Endothelial cell (in vitro differentiated cells): ENCODE measurements at regions not wholly inside any gene's neighbourhood (a gene's known extent, or its start where the extent isn't known, plus 50 kb on each side); places are given as distances from the start of the nearest gene placed in this dataset.

ENCODE experiments used
- DNase-seq: peaks from one replicate; pipeline ENCODE4 v3.0.0; 2021; ENCODE audit warnings: low spot score
- H3K27ac Mint-ChIP-seq: one replicate; pipeline ENCODE4 v1.8.0; 2021; ENCODE audit warnings: mixed read lengths, inconsistent platforms; ENCODE audit not compliant: unreplicated experiment
- H3K27me3 Mint-ChIP-seq: one replicate; pipeline ENCODE4 v1.8.0; 2021; ENCODE audit warnings: mild to moderate bottlenecking, moderate library complexity, mixed read lengths, inconsistent platforms; ENCODE audit not compliant: unreplicated experiment
- H3K36me3 Mint-ChIP-seq: one replicate; pipeline ENCODE4 v1.8.0; 2021; ENCODE audit warnings: mild to moderate bottlenecking, low read depth, mixed read lengths, inconsistent platforms; ENCODE audit not compliant: unreplicated experiment
- H3K4me1 Mint-ChIP-seq: one replicate; pipeline ENCODE4 v1.8.0; 2021; ENCODE audit warnings: mild to moderate bottlenecking, mixed read lengths, inconsistent platforms; ENCODE audit not compliant: unreplicated experiment
- H3K4me3 Mint-ChIP-seq: one replicate; pipeline ENCODE4 v1.8.0; 2021; ENCODE audit warnings: mild to moderate bottlenecking, mixed read lengths, inconsistent platforms; ENCODE audit not compliant: unreplicated experiment
- H3K9me3 Mint-ChIP-seq: one replicate; pipeline ENCODE4 v1.8.0; 2021; ENCODE audit warnings: mixed read lengths, inconsistent platforms; ENCODE audit not compliant: unreplicated experiment
- TF ChIP-seq, protein P1 (sequence below): fragments of 200-600 bp; sonication (generic); IDR thresholded peaks from one replicate; pipeline ENCODE4 v1.5.0; 2021; ENCODE audit warnings: antibody characterized with exemption; ENCODE audit not compliant: unreplicated experiment

GRCh38 chr21:20720623-20721022, 277.6 kb upstream of the NCAM2 start:
- Mint-ChIP-seq H3K4me3 (no peak overlapping the region), H3K27me3 (no peaks in the 10 kb centered on the region), H3K4me1 (no peaks in the 10 kb centered on the region), H3K9me3 (no peaks in the 10 kb centered on the region), H3K36me3 (no peaks in the 10 kb centered on the region), H3K27ac (no peak overlapping the region)
- TF ChIP-seq, protein P1, sequence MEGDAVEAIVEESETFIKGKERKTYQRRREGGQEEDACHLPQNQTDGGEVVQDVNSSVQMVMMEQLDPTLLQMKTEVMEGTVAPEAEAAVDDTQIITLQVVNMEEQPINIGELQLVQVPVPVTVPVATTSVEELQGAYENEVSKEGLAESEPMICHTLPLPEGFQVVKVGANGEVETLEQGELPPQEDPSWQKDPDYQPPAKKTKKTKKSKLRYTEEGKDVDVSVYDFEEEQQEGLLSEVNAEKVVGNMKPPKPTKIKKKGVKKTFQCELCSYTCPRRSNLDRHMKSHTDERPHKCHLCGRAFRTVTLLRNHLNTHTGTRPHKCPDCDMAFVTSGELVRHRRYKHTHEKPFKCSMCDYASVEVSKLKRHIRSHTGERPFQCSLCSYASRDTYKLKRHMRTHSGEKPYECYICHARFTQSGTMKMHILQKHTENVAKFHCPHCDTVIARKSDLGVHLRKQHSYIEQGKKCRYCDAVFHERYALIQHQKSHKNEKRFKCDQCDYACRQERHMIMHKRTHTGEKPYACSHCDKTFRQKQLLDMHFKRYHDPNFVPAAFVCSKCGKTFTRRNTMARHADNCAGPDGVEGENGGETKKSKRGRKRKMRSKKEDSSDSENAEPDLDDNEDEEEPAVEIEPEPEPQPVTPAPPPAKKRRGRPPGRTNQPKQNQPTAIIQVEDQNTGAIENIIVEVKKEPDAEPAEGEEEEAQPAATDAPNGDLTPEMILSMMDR: no peak
- no peak for DNase-seq

DNA sequence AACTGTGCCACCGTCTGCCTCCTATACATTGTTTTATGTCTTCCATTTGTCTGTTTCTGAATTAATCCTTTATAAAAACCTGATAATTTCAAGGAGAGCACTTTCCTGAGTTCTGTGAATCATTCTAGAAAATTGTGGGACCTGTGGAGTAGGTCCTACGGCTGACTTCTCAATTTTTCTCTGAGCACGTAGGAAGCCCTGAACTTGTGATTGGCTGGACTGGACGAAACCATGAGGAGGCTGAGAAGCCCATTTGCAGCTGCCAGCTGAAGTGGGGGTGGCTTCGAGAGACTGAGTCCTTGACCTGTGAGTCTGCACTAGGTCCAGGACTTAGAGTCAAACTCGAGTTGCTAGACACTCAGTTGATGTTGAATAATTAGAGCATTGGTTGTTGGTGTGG, 277.1 kb upstream of the NCAM2 start:
- TF ChIP-seq, protein P1: no peak
- no peak overlapping the region for H3K27ac Mint-ChIP-seq

GRCh38 chr21:20728691-20729090, 269.5 kb upstream of the NCAM2 start:
- Mint-ChIP-seq H3K36me3 (no peaks in the 10 kb centered on the region), H3K27ac (no peak overlapping the region), H3K27me3 (no peaks in the 10 kb centered on the region), H3K9me3 (no peaks in the 10 kb centered on the region), H3K4me1 (no peaks in the 10 kb centered on the region), H3K4me3 (no peak overlapping the region)
- no peak for DNase-seq
- TF ChIP-seq, protein P1: no peak

More for the DNA sequence above, 277.1 kb upstream of the NCAM2 start:
- no peaks in the 10 kb centered on the region for H3K36me3 Mint-ChIP-seq
- H3K4me1 Mint-ChIP-seq: no peaks in the 10 kb centered on the region
- no peak for DNase-seq
- no peaks in the 10 kb centered on the region for H3K9me3 Mint-ChIP-seq
- no peaks in the 10 kb centered on the region for H3K27me3 Mint-ChIP-seq
- no peak overlapping the region for H3K4me3 Mint-ChIP-seq

DNA sequence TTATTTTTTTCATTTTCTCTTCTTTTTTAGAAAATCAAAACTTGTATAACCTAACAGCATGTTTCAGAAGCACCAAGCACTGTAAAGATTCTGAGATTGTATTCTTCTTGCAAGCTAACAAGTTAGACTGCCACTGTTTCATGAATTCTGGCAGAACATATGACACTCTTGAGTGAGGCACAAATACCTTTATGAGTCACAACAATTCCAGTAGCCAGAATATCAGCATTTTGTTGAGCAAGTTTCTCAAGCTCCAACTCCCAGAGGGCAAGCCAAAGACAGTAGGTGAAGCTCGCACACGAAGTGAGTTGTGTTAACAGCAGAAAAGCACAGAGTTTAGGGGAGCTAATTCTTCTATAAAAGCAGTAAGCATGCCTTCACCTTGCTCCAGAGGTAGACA, 268.8 kb upstream of the NCAM2 start:
- no peak for DNase-seq
- no peaks in the 10 kb centered on the region for H3K36me3 Mint-ChIP-seq
- no peak overlapping the region for H3K4me3 Mint-ChIP-seq
- TF ChIP-seq, protein P1: no peak
- no peaks in the 10 kb centered on the region for H3K9me3 Mint-ChIP-seq
- no peaks in the 10 kb centered on the region for H3K27me3 Mint-ChIP-seq
- no peaks in the 10 kb centered on the region for H3K4me1 Mint-ChIP-seq
- no peak overlapping the region for H3K27ac Mint-ChIP-seq

GRCh38 chr21:20730441-20730840, 267.8 kb upstream of the NCAM2 start:
- no peak overlapping the region for H3K27ac Mint-ChIP-seq
- no peaks in the 10 kb centered on the region for H3K36me3 Mint-ChIP-seq
- H3K4me1 Mint-ChIP-seq: no peaks in the 10 kb centered on the region
- H3K4me3 Mint-ChIP-seq: no peak overlapping the region
- DNase-seq: no peak
- H3K9me3 Mint-ChIP-seq: no peaks in the 10 kb centered on the region
- TF ChIP-seq, protein P1: no peak
- no peaks in the 10 kb centered on the region for H3K27me3 Mint-ChIP-seq
